LNCaP clone FGC (cell line): ENCODE measurements at regions not wholly inside any gene's neighbourhood (a gene's known extent, or its start where the extent isn't known, plus 50 kb on each side); places are given as distances from the start of the nearest gene placed in this dataset.

Source experiments
- DNase-seq: peaks from one replicate; pipeline ENCODE4 v3.0.0-alpha.2; 2011; ENCODE audit warnings: low read depth
- H3K4me3 ChIP-seq: 2 replicates; pipeline ENCODE4 v1.5.1; 2011; ENCODE audit warnings: mild to moderate bottlenecking, low read depth, low read length, control low read depth
- CTCF ChIP-seq: IDR thresholded peaks from 2 replicates; pipeline ENCODE4 v1.5.1; 2012; ENCODE audit warnings: mild to moderate bottlenecking; ENCODE audit not compliant: control insufficient read depth, insufficient read depth; ENCODE audit errors: extremely low read depth

DNA sequence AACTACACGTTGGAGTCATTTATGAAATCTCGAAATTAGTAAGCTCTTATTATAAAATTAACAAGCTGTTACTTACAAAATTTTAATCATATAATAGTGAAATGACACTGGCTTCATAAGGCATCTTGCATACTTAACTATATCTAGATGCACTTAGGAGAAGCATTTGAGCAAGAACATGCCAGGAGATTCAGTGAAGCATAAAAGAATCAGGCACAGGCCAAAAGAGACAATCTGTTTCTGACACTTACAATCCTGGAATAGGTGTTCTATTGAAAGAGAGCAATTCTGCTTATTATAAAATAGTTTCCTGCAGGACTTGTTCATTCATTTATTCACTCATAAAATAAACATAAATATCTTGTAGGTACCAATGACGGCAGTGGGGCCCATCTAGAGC lies 1152.2 kb upstream of the CDH6 start:
- no peak for DNase-seq
- H3K4me3 ChIP-seq, result no peak overlapping the region
- no peak for TF ChIP-seq CTCF

DNA sequence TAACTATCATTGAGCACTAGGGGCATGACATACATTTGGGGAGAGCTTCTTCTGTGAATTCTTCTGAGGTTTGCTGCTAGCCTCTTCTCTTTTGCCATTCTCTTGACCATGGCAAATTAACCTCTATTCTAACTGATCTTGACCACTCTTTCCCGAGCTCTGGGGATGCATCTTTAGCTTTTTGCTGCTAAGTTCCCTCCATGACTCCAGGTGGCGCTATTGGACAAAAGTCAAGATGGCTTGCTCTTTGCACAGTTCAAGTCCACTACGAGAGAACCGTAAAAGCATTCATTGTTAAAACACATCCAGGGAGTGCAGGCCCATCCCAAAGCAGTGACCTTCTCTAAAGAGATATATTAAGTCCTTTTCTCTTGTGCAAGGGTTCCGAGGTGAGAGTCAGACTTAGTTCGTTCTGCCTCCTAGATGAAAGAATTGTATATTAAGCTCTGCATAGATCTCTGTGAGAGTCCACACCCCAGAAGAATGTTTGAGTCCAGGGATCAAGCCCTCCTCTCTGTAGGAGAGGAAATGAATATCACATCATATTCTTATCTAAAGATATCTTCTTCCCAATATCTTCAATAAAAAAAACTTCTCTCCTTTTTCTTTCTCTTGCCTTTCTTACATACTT lies 1152.9 kb upstream of the CDH6 start:
- no peak overlapping the region for H3K4me3 ChIP-seq
- peak; percentile 88 for TF ChIP-seq CTCF
- peak; percentile 65 for DNase-seq

- no peak for DNase-seq
- H3K4me3 ChIP-seq, result no peak overlapping the region
- no peak for TF ChIP-seq CTCF
Measured at GRCh38 chr5:30039379-30039778, 1154.1 kb upstream of the CDH6 start.

- TF ChIP-seq CTCF, result no peak
- H3K4me3 ChIP-seq, result no peak overlapping the region
- no peak for DNase-seq
Measured at GRCh38 chr5:30034870-30035269, 1158.6 kb upstream of the CDH6 start.

GRCh38 chr5:30030101-30030500 lies 1163.4 kb upstream of the CDH6 start:
- no peak for TF ChIP-seq CTCF
- DNase-seq, result peak; percentile 34

DNA sequence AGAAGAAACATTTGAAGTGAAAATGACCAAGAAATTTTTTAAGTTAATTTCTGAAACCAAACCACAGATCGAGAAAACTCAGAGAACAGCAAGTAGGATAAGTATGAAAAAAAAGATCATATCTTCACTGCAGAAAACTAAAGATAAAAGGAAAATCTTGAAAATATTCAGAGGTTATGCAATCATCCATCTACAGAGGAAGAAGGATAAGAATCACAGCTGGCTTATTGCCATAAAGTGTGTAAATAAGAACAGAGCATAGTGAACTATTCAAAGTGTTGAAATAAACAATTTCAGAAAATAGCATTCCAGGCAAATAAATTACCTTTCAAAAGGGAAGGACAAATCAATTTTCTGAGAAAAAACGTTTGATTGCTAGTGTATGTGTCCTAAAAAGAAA lies 1191.7 kb upstream of the CDH6 start:
- peak; percentile 33 for DNase-seq
- H3K4me3 ChIP-seq, result no peak overlapping the region
- TF ChIP-seq CTCF, result no peak

More at GRCh38 chr5:30030101-30030500, 1163.4 kb upstream of the CDH6 start:
- no peak overlapping the region for H3K4me3 ChIP-seq

DNA sequence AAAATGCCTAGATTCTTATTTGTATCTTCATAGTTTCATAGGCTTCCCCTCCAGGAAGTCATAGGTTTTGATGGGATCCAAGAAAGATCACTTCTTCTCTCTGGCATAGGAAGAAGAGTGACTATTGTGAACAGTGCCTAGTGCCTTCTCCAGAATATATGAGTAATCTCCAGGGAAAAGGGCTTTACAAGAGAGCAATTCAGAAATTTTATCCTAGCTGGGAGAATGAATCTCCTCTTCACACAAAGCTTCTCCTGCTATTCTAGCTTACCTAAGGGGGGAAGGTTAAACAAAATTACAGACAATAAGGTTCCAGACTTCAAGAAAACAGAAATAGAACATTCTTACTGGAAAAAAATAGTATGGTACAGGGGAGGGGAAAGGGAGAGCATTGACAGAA lies 1193.3 kb upstream of the CDH6 start:
- TF ChIP-seq CTCF, result no peak
- no peak overlapping the region for H3K4me3 ChIP-seq
- no peak for DNase-seq
